ENCODE measurements at regions not wholly inside any gene's neighbourhood (a gene's known extent, or its start where the extent isn't known, plus 50 kb on each side); places are given as distances from the start of the nearest gene placed in this dataset.
"Not testable (repeated sequence)": the region's sequence is repeated elsewhere in the genome, so short reads cannot be mapped to it uniquely, and the experiment has no call there.

DNA sequence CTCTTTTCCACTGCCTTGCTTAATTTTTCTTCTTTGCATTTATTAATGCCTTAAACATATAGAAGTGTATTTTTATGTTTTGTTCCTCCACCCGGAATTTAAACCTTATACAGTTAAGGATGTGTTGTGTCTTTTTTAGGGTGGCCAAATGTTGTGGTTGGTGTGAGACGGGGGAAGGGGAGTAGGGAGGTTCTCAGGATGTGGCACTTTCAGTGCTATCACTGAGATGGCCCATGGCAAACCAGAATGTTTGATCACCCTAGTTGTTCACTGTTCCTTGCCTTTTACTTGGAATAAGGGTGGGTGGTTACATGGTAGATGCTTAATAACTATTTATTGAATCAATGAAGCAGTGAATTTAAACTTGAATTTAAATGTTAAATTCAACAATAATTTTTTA, 216.0 kb upstream of the SLITRK1 start:
- TF ChIP-seq POLR2A (IDR thresholded peaks at IDR 0.05) (no peak), POLR2AphosphoS5 (IDR thresholded peaks at IDR 0.05) (no peak)
- TF ChIP-seq, protein P1, sequence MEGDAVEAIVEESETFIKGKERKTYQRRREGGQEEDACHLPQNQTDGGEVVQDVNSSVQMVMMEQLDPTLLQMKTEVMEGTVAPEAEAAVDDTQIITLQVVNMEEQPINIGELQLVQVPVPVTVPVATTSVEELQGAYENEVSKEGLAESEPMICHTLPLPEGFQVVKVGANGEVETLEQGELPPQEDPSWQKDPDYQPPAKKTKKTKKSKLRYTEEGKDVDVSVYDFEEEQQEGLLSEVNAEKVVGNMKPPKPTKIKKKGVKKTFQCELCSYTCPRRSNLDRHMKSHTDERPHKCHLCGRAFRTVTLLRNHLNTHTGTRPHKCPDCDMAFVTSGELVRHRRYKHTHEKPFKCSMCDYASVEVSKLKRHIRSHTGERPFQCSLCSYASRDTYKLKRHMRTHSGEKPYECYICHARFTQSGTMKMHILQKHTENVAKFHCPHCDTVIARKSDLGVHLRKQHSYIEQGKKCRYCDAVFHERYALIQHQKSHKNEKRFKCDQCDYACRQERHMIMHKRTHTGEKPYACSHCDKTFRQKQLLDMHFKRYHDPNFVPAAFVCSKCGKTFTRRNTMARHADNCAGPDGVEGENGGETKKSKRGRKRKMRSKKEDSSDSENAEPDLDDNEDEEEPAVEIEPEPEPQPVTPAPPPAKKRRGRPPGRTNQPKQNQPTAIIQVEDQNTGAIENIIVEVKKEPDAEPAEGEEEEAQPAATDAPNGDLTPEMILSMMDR (IDR thresholded peaks at IDR 0.05), result no peak
- intact Hi-C loops (cut with DNase I; ENCODE audit: low total_unique reads), result no loop called here
- H3K27ac ChIP-seq, result no peak overlapping the region
- no peak overlapping the region for H3K4me3 ChIP-seq
- H3K36me3 ChIP-seq, result no peaks in the 10 kb centered on the region
- no peak for DNase-seq (ENCODE audit: low spot score in 2 of 2)
- H3K4me1 ChIP-seq, result no peaks in the 10 kb centered on the region
- no peaks in the 10 kb centered on the region for H3K27me3 ChIP-seq
- no peaks in the 10 kb centered on the region for H3K9me3 ChIP-seq

GRCh38 chr13:84097148-84097547, 214.9 kb upstream of the SLITRK1 start:
- Histone ChIP-seq H3K9me3 (no peaks in the 10 kb centered on the region), H3K4me1 (no peaks in the 10 kb centered on the region), H3K27ac (no peak overlapping the region), H3K27me3 (no peaks in the 10 kb centered on the region), H3K4me3 (no peak overlapping the region), H3K36me3 (no peaks in the 10 kb centered on the region)
- intact Hi-C loops (cut with DNase I; ENCODE audit: low total_unique reads), result no loop called here
- DNase-seq (ENCODE audit: low spot score in 2 of 2), result no peak
- TF ChIP-seq POLR2A (IDR thresholded peaks at IDR 0.05) (no peak), POLR2AphosphoS5 (IDR thresholded peaks at IDR 0.05) (no peak)
- TF ChIP-seq, protein P1 (IDR thresholded peaks at IDR 0.05), result no peak

- H3K4me3 ChIP-seq, result no peak overlapping the region
- H3K36me3 ChIP-seq, result no peaks in the 10 kb centered on the region
- H3K9me3 ChIP-seq, result no peaks in the 10 kb centered on the region
- TF ChIP-seq POLR2AphosphoS5 (IDR thresholded peaks at IDR 0.05) (no peak), POLR2A (IDR thresholded peaks at IDR 0.05) (no peak)
- TF ChIP-seq, protein P1 (IDR thresholded peaks at IDR 0.05), result no peak
- no peak overlapping the region for H3K27ac ChIP-seq
- H3K4me1 ChIP-seq, result no peaks in the 10 kb centered on the region
- H3K27me3 ChIP-seq, result no peaks in the 10 kb centered on the region
- DNase-seq (ENCODE audit: low spot score in 2 of 2), result no peak
- intact Hi-C loops (cut with DNase I; ENCODE audit: low total_unique reads), result no loop called here
Measured at GRCh38 chr13:84096216-84096615, 213.9 kb upstream of the SLITRK1 start.

GRCh38 chr13:84088996-84089395, 206.7 kb upstream of the SLITRK1 start:
- H3K36me3 ChIP-seq, result no peaks in the 10 kb centered on the region

DNA sequence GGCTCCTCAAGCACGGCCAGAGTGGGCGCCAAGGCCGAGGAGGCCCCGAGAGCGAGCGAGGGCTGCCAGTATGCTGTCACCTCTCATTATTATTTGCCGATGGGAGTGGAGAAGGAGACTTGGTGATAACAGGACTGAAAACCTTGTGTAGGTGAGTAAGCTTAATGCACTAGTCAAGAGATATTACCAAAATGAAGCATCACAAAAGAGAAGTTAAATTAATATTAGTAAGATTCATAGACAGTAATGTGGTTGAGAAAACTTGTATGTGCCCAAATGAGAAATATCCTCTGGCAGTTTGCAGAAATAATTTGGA, 204.5 kb upstream of the SLITRK1 start:
- no peak overlapping the region for H3K4me3 ChIP-seq
- intact Hi-C loops (cut with DNase I; ENCODE audit: low total_unique reads), result no loop called here
- no peaks in the 10 kb centered on the region for H3K4me1 ChIP-seq
- TF ChIP-seq POLR2AphosphoS5 (IDR thresholded peaks at IDR 0.05), result no peak
- TF ChIP-seq, protein P1 (IDR thresholded peaks at IDR 0.05), result no peak
- no peak for TF ChIP-seq POLR2A (IDR thresholded peaks at IDR 0.05)
- H3K36me3 ChIP-seq, result no peaks in the 10 kb centered on the region
- no peak for DNase-seq (ENCODE audit: low spot score in 2 of 2)
- H3K27ac ChIP-seq, result no peak overlapping the region
- H3K9me3 ChIP-seq, result no peaks in the 10 kb centered on the region
- no peaks in the 10 kb centered on the region for H3K27me3 ChIP-seq

More at GRCh38 chr13:84088996-84089395, 206.7 kb upstream of the SLITRK1 start:
- Histone ChIP-seq H3K9me3 (no peaks in the 10 kb centered on the region), H3K27ac (no peak overlapping the region), H3K4me3 (no peak overlapping the region), H3K27me3 (no peaks in the 10 kb centered on the region), H3K4me1 (no peaks in the 10 kb centered on the region)
- no peak for DNase-seq (ENCODE audit: low spot score in 2 of 2)
- intact Hi-C loops (cut with DNase I; ENCODE audit: low total_unique reads), result no loop called here
- TF ChIP-seq POLR2A (IDR thresholded peaks at IDR 0.05) (no peak), POLR2AphosphoS5 (IDR thresholded peaks at IDR 0.05) (no peak)
- TF ChIP-seq, protein P1 (IDR thresholded peaks at IDR 0.05), result no peak

GRCh38 chr13:84086098-84086846, 204.0 kb upstream of the SLITRK1 start:
- intact Hi-C loops (cut with DNase I; ENCODE audit: low total_unique reads); H3K9me3 ChIP-seq; H3K4me3 ChIP-seq; DNase-seq (ENCODE audit: low spot score in 2 of 2); H3K4me1 ChIP-seq; H3K27ac ChIP-seq; H3K36me3 ChIP-seq; H3K27me3 ChIP-seq: not testable (repeated sequence)

Measured in breast epithelium (tissue), 4 donors.